Heart left ventricle (tissue), 13 donors: ENCODE measurements at regions not wholly inside any gene's neighbourhood (a gene's known extent, or its start where the extent isn't known, plus 50 kb on each side); places are given as distances from the start of the nearest gene placed in this dataset.

Experiments
- CTCF ChIP-seq, 12 donors: fragments of 200-600 bp; sonication (generic) in 4 of 12; IDR thresholded peaks; one replicate each; pipeline versions ENCODE4 v1.5.0 to v1.8.0; 2018 to 2022; ENCODE audit warnings: antibody characterized with exemption in 12 of 12, mild to moderate bottlenecking in 5 of 12
- POLR2A ChIP-seq, 2 donors: fragments of 450-650 bp; IDR thresholded peaks; one replicate each; pipeline ENCODE4 v1.6.1; 2017; ENCODE audit warnings: antibody characterized with exemption in 2 of 2, mild to moderate bottlenecking in 2 of 2, moderate library complexity in 2 of 2
- donor health status: ischemic (EF 13 %, LVEDD 7.1; RV severe dilation, severe dysfunction).
- donor health status: DM: no; HTN: yes; CAD: no.
- donor health status: DM: no; HTN: no; CAD: no.
- donor health status: ischemic (EF 25% LVEDD 6.9; RV normal size, moderate dysfunction).
- donor health status: ischemic (EF 25% LVEDD 5.7; RV mildly dilated, moderate dysfunction).
- donor health status: ischemic (EF 35%, LVEDD 5.7; RV mildly dilated, moderate dysfunction).
- donor health status: nonischemic (EF 11% LVEDD 7.7; RV severe dilation, severe dysfunction).
- donor health status: DM: yes; HTN: yes; CAD: no.
- donor health status: PGD.
- donor health status: ischemic (EF 29% LVEDD 5.4; RV normal size, mild dysfunction).
- donor health status: nonischemic (EF 23%, LVEDD 6.1; RV moderate dilation, normal function).

- TF ChIP-seq CTCF (IDR thresholded peaks at IDR 0.05): no peak
- no peak for TF ChIP-seq POLR2A (IDR thresholded peaks at IDR 0.05)
Measured at GRCh38 chr9:135356021-135356420, 123.6 kb upstream of the PPP1R26 start.
